A673 (cell line): ENCODE measurements at regions not wholly inside any gene's neighbourhood (a gene's known extent, or its start where the extent isn't known, plus 50 kb on each side); places are given as distances from the start of the nearest gene placed in this dataset.

Experiments
- EZH2 ChIP-seq: fragments of 200-600 bp; sonication (generic); IDR thresholded peaks from 2 replicates; pipeline ENCODE4 v1.6.1; 2017; ENCODE audit warnings: borderline replicate concordance, low read depth, mild to moderate bottlenecking, mixed read lengths, antibody characterized with exemption, low read length; ENCODE audit not compliant: poor library complexity, severe bottlenecking
- TF ChIP-seq, protein P1 (sequence below): fragments of 300-800, 200-600 bp; sonication (generic); conservative IDR thresholded peaks from 2 replicates; pipeline ENCODE4 v1.5.1; 2017; ENCODE audit warnings: low read depth, mild to moderate bottlenecking, antibody characterized with exemption, low read length, moderate library complexity, mixed read lengths

DNA sequence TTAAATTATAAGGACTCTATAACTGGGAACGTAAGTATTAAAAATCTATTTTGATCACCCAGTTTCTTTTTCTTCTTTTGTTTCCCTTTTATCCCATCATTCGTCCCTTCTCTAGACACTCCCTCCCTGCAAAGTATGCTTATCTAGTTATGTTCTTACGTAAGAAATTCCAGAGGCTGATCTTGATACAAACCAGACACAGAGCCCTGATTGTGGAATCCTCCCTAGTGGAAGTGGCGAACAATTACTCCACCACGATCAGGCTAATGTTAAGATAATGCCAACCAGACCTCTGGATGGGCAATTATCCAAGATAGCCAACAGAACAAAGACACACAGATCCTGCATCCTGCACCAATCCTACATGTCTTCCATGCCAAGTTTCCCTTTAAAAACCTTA, 1557.4 kb downstream of the PLA2G4A start:
- TF ChIP-seq, protein P1, sequence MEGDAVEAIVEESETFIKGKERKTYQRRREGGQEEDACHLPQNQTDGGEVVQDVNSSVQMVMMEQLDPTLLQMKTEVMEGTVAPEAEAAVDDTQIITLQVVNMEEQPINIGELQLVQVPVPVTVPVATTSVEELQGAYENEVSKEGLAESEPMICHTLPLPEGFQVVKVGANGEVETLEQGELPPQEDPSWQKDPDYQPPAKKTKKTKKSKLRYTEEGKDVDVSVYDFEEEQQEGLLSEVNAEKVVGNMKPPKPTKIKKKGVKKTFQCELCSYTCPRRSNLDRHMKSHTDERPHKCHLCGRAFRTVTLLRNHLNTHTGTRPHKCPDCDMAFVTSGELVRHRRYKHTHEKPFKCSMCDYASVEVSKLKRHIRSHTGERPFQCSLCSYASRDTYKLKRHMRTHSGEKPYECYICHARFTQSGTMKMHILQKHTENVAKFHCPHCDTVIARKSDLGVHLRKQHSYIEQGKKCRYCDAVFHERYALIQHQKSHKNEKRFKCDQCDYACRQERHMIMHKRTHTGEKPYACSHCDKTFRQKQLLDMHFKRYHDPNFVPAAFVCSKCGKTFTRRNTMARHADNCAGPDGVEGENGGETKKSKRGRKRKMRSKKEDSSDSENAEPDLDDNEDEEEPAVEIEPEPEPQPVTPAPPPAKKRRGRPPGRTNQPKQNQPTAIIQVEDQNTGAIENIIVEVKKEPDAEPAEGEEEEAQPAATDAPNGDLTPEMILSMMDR: no peak
- no peak for TF ChIP-seq EZH2
